ENCODE measurements at regions not wholly inside any gene's neighbourhood (a gene's known extent, or its start where the extent isn't known, plus 50 kb on each side); places are given as distances from the start of the nearest gene placed in this dataset.

GRCh38 chr17:77857613-77858012, 100.9 kb upstream of the TNRC6C start:
- intact Hi-C loops (cut with micrococcal nuclease; ENCODE audit: unreplicated experiment), result no loop called here
- POLR2A ChIA-PET (ENCODE audit: unreplicated experiment), result no interaction called here
- Histone ChIP-seq H3K36me3 (ENCODE audit: low read depth) (no peaks in the 10 kb centered on the region), H3F3A (ENCODE audit: insufficient read depth, low read depth) (no peaks in the 10 kb centered on the region), H3K9me2 (ENCODE audit: insufficient read depth) (no peaks in the 10 kb centered on the region), H3K4me2 (no peak overlapping the region), H3K27ac (no peak overlapping the region), H3K9me3 (ENCODE audit: insufficient read depth, low read depth) (no peaks in the 10 kb centered on the region), H4K20me1 (ENCODE audit: insufficient read depth) (no peaks in the 10 kb centered on the region), H2AFZ (no peak overlapping the region), H3K27me3 (ENCODE audit: insufficient read depth, low read depth) (peaks cover 46% of the 10 kb centered on the region), H3K79me2 (ENCODE audit: low read depth) (no peaks in the 10 kb centered on the region), H3K4me3 (no peak overlapping the region), H3K4me1 (replicated peaks; ENCODE audit: insufficient read depth) (no peaks in the 10 kb centered on the region)
- CTCF ChIA-PET, result no interaction called here
- TF ChIP-seq CTCF (conservative IDR thresholded peaks at IDR 0.05), result no peak
- no peak for TF ChIP-seq EZH2 (IDR thresholded peaks at IDR 0.05; ENCODE audit: low read depth)
- DNase-seq, result no peak
- no TSS peak for BruUV-seq (replicated peaks)

GRCh38 chr17:77858291-77859034, 100.0 kb upstream of the TNRC6C start:
- Histone ChIP-seq H2AFZ (no peak overlapping the region), H4K20me1 (ENCODE audit: insufficient read depth) (no peaks in the 10 kb centered on the region), H3K79me2 (ENCODE audit: low read depth) (no peaks in the 10 kb centered on the region), H3K27me3 (ENCODE audit: insufficient read depth, low read depth) (peaks cover 49% of the 10 kb centered on the region), H3K9me3 (ENCODE audit: insufficient read depth, low read depth) (no peaks in the 10 kb centered on the region), H3K9me2 (ENCODE audit: insufficient read depth) (no peaks in the 10 kb centered on the region), H3K4me2 (no peak overlapping the region), H3K27ac (no peak overlapping the region), H3F3A (ENCODE audit: insufficient read depth, low read depth) (no peaks in the 10 kb centered on the region), H3K4me3 (no peak overlapping the region), H3K4me1 (replicated peaks; ENCODE audit: insufficient read depth) (no peaks in the 10 kb centered on the region), H3K36me3 (ENCODE audit: low read depth) (no peaks in the 10 kb centered on the region)
- TF ChIP-seq EZH2 (IDR thresholded peaks at IDR 0.05; ENCODE audit: low read depth) (no peak), CTCF (conservative IDR thresholded peaks at IDR 0.05) (no peak)
- no TSS peak for BruUV-seq (replicated peaks)
- intact Hi-C loops (cut with micrococcal nuclease; ENCODE audit: unreplicated experiment), result no loop called here
- no peak for DNase-seq
- ChIA-PET CTCF (no interaction called here), POLR2A (ENCODE audit: unreplicated experiment) (no interaction called here)

GRCh38 chr17:77859035-77859810, 99.3 kb upstream of the TNRC6C start:
- no peak for DNase-seq
- no peaks in the 10 kb centered on the region for H3K4me1 ChIP-seq (replicated peaks; ENCODE audit: insufficient read depth)
- H3K79me2 ChIP-seq (ENCODE audit: low read depth), result no peaks in the 10 kb centered on the region
- H3K27ac ChIP-seq, result no peak overlapping the region
- H2AFZ ChIP-seq, result no peak overlapping the region
- CTCF ChIA-PET, result no interaction called here
- POLR2A ChIA-PET (ENCODE audit: unreplicated experiment), result no interaction called here
- no peaks in the 10 kb centered on the region for H3K9me2 ChIP-seq (ENCODE audit: insufficient read depth)
- no peaks in the 10 kb centered on the region for H3K9me3 ChIP-seq (ENCODE audit: insufficient read depth, low read depth)
- no peak overlapping the region for H3K4me3 ChIP-seq
- no peaks in the 10 kb centered on the region for H3K36me3 ChIP-seq (ENCODE audit: low read depth)
- H4K20me1 ChIP-seq (ENCODE audit: insufficient read depth), result no peaks in the 10 kb centered on the region
- H3K27me3 ChIP-seq (ENCODE audit: insufficient read depth, low read depth), result peaks cover 49% of the 10 kb centered on the region
- BruUV-seq (replicated peaks), result no TSS peak
- intact Hi-C loops (cut with micrococcal nuclease; ENCODE audit: unreplicated experiment), result no loop called here
- H3F3A ChIP-seq (ENCODE audit: insufficient read depth, low read depth), result no peaks in the 10 kb centered on the region
- TF ChIP-seq EZH2 (IDR thresholded peaks at IDR 0.05; ENCODE audit: low read depth) (no peak), CTCF (conservative IDR thresholded peaks at IDR 0.05) (no peak)
- no peak overlapping the region for H3K4me2 ChIP-seq
